ENCODE measurements at regions not wholly inside any gene's neighbourhood (a gene's known extent, or its start where the extent isn't known, plus 50 kb on each side); places are given as distances from the start of the nearest gene placed in this dataset.

GRCh38 chr2:139617747-139618146 is 837.6 kb upstream of the NXPH2 start:
- no peaks in the 10 kb centered on the region for H3K79me2 ChIP-seq (ENCODE audit: control insufficient read depth, insufficient read depth, low read length)
- CTCF ChIA-PET: no interaction called here
- H3K27me3 ChIP-seq (ENCODE audit: control insufficient read depth in 2 of 2, insufficient read depth in 2 of 2, low read length in 2 of 2): no peaks in the 10 kb centered on the region
- H3K9me3 ChIP-seq (replicated peaks; ENCODE audit: control insufficient read depth, insufficient read depth, low read length): no peaks in the 10 kb centered on the region
- dilution Hi-C loops (cut with MboI; ENCODE audit: extremely low pct_ligation_motif_present, low sequenced_read_pairs) (no loop called here), intact Hi-C loops (cut with micrococcal nuclease) (no loop called here)
- no peak overlapping the region for H3K9ac ChIP-seq (replicated peaks; ENCODE audit: extremely low read depth, insufficient read depth, low read length)
- H3K4me2 ChIP-seq (ENCODE audit: insufficient read depth, low read length): no peak overlapping the region
- no peaks in the 10 kb centered on the region for H4K20me1 ChIP-seq (replicated peaks; ENCODE audit: control insufficient read depth, extremely low read depth, insufficient read depth, low read length)
- no peaks in the 10 kb centered on the region for H3K36me3 ChIP-seq (ENCODE audit: control insufficient read depth in 2 of 2, extremely low read depth in 1 of 2, insufficient read depth in 2 of 2, low read length in 2 of 2)
- no peak for DNase-seq (ENCODE audit: low read depth, low spot score)
- no peaks in the 10 kb centered on the region for H3K9me1 ChIP-seq (replicated peaks; ENCODE audit: control insufficient read depth, extremely low read depth, insufficient read depth, low read length)
- H3K4me3 ChIP-seq (replicated peaks in 1 of 3; ENCODE audit: insufficient read depth in 1 of 3, low read depth in 1 of 3, low read length in 3 of 3): no peak overlapping the region
- no peaks in the 10 kb centered on the region for H3K4me1 ChIP-seq (ENCODE audit: control insufficient read depth, extremely low read depth, insufficient read depth, low read length)
- POLR2A ChIA-PET: no interaction called here
- H2AFZ ChIP-seq (ENCODE audit: low read depth, low read length): no peak overlapping the region
- TF ChIP-seq MYC (IDR thresholded peaks at IDR 0.05; ENCODE audit: low read depth, low read length): no peak
- no peak for TF ChIP-seq MAX (IDR thresholded peaks at IDR 0.05; ENCODE audit: insufficient read depth, insufficient read length)
- no peak for TF ChIP-seq POLR2AphosphoS5 (IDR thresholded peaks at IDR 0.05; ENCODE audit: insufficient read depth, low read depth, low read length)
- TF ChIP-seq EZH2 (IDR thresholded peaks at IDR 0.05; ENCODE audit: borderline replicate concordance, low read depth, low read length, severe bottlenecking): no peak
- no peak for TF ChIP-seq CTCF (IDR thresholded peaks at IDR 0.05; ENCODE audit: extremely low read depth in 1 of 2, insufficient read depth in 1 of 2, low read depth in 1 of 2, low read length in 2 of 2)
- TF ChIP-seq FOS (IDR thresholded peaks at IDR 0.05; ENCODE audit: borderline replicate concordance, insufficient read depth, low read length): no peak
- TF ChIP-seq POLR2A (IDR thresholded peaks at IDR 0.05; ENCODE audit: low read depth, low read length): no peak
- TF ChIP-seq JUN (IDR thresholded peaks at IDR 0.05; ENCODE audit: borderline replicate concordance, insufficient read depth, insufficient read length, low read depth): no peak
- TF ChIP-seq GATA2 (IDR thresholded peaks at IDR 0.05; ENCODE audit: insufficient read depth, insufficient read length, low read depth, low read length): no peak
- BruUV-seq (replicated peaks): no TSS peak
- no peak for FAIRE-seq
- no peak overlapping the region for H3K27ac ChIP-seq (ENCODE audit: insufficient read depth, low read depth, low read length)
